NCI-H2196 (cell line): ENCODE measurements at regions not wholly inside any gene's neighbourhood (a gene's known extent, or its start where the extent isn't known, plus 50 kb on each side); places are given as distances from the start of the nearest gene placed in this dataset.

Source experiments
- DNase-seq: peaks from one replicate; lab custom pipeline; 2025; ENCODE audit not compliant: unreplicated experiment; lab: John Stamatoyannopoulos, UW

DNA sequence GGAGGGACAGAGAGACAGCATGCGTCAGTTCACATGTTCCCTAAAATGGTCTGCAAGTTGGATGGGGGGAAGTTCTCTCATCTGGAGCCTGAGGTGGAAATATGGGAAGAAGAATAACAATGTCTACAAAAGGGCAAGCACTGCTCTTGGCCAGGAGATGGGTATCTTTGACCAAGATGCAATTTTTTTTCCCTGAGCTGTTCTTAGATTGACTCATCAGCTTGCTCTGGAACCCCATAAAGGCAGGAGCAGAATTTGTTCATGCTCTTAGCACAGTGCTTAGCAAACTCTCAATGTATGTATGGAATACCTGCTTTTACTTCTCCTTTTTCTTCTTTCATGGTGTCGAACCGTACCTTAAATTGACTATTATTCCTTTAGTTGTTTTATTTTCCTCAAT, 90.5 kb upstream of the ZNF827 start:
- no peak for DNase-seq

- no peak for DNase-seq
Measured at GRCh38 chr4:146027761-146028160, 89.1 kb upstream of the ZNF827 start.

DNA sequence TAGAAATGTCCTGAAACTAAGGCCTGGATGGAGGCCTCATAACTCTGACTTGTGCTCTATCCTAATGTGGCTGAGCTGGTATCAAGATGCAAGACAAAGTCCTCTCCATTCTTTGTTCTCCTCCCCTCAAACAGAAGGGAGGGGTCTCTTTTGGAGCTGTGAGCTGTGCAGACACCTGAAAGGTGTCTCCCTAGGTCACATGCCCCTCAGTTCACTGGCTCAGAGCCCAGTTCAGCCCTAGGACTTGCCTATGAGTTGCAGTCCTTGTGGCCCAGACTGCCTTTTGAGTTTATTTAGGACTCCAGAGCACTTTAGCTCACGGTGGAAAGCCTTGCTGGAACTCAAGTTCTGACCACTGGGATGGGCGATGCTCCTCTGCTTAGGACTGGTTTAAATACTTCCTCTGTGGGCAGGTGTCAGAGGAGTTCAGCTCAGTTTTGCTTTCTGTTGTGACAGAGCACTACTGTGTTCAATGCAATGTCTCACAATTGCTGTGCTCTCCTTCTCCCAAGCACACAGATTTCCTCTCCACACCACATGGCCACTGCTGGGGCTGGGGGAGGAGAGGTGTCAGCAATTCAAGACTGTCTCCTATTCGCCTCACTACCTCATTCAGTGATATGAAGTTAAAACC, 84.8 kb upstream of the ZNF827 start:
- DNase-seq: no peak

DNA sequence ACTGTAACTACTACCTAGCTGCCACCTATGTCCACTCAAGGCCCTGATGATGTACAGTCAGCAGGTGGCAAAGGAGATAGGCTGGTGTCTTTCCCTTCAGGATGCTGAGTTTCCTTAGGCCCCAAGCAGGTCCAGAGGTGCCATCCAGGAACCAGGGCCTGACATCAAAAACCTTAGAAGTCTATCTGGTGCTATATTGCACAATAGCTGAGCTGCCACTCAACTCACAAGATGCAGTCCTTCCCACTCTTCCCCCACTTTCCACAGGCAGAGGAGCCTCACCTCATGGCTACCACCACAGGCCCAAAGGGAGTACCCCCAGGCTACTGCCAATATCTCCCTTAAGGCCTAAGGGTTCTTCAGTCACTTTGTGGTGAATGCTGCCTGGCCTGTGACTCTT, 83.9 kb upstream of the ZNF827 start:
- no peak for DNase-seq

DNA sequence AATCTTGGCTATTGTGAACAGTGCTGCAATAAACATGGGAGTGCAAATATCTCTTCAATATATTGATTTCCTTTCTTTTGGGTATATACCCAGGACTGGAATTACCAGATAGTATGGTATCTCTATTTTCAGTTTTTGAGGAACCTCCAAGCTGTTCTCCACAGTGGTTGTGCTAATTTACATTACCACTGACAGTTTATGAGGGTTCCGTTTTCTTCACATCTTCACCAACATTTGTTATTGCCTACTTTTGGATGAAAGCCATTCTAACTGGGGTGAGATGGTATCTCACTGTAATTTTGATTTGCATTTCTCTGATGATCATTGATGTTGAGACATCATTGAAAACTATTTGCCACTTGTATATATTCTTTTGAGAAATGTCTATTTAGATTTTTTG, 79.6 kb upstream of the ZNF827 start:
- DNase-seq: no peak

GRCh38 chr4:146004730-146005129, 66.1 kb upstream of the ZNF827 start:
- DNase-seq: no peak

DNA sequence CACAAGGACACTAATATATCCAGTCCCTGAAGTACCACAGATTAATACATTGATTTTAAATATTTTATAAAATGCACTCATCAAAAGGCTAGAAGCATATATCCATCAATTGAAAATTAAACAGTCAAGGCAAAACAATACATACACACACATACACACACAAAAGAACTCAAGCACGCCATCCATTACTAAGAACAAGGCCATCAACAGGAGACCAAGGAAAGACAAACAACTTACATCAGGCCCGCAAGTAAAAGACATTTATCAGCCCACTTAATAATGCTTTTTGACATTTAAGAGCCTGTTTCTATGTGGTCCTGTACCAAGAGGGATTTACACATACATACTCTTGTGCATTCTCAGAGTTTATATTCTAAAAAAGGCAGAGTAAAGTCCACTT, 50.0 kb upstream of the ZNF827 start:
- DNase-seq: no peak
